Medulla oblongata (tissue), 1 donor: ENCODE measurements at regions not wholly inside any gene's neighbourhood (a gene's known extent, or its start where the extent isn't known, plus 50 kb on each side); places are given as distances from the start of the nearest gene placed in this dataset.

Source experiments
- DNase-seq: peaks from one replicate; pipeline ENCODE4 v3.0.0-alpha.2; 2015; ENCODE audit errors: extremely low spot score

DNA sequence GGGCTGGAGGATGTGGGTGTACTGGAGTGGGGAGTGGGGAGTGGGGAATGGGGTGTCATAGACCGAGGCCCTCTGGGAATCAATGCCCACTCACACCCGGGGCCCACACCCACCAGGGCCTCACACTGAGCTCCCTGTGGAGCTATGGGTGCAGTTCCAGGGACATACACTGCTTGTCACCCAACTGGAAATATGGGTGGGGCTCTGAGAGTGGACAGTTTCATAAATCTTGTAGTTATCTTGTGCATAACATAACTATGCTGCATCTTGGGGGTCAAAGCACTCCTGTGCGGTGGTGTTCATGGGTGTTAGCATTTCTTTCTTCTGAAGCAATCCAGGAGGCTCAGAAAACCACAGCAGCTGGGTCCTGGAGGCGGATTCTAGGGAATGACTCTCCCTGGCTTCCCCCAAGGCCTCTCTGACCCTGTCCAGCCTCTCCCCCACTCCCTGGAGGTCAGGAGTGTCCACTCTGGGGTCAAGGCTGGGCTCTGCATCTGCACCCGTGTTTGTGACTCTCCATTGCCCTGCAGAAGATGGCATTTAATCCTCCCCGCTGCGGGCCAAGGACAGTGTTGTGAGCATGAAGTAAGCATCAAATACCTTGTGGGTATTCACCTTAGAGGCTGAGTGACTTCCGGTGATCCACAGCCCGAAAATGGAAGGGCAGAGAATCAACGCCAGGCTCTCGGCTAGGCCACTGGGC is 172.5 kb downstream of the CTTN start:
- no peak for DNase-seq

DNA sequence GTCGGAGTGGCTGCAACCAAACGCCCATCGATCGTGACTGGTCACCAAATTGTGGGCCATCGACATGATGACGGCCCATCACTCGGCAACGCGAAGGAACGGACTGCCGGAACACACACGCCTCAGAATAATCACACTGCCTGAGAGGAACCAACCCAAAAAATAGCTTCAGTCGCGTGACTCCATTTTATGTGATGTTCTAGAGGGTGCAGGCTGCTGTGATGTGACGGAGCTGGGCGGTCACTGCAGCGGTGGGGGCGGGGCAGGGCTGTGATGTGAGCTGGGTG is 174.6 kb downstream of the CTTN start:
- DNase-seq: no peak

DNA sequence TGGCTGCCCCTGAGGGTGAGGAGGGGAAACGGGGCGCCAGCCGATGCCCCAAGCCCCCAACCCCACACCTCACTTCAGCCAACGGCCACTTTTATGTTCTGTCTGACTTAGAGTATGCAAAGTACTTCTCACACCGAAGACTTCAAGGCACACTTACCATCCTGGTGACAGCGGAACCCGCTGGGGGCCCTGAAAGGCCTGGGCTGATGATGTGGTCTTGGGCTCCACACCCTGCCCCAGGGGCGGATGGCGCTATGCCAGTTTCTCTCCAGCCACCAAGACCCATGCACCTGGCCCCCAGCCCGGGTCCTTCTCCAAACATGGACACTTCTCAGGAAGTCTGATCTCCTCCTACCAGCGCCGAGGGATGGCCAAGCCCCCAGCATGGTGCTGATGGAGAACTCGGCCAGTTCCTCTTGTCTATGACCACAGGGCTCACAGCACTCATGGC is 175.4 kb downstream of the CTTN start:
- no peak for DNase-seq

DNA sequence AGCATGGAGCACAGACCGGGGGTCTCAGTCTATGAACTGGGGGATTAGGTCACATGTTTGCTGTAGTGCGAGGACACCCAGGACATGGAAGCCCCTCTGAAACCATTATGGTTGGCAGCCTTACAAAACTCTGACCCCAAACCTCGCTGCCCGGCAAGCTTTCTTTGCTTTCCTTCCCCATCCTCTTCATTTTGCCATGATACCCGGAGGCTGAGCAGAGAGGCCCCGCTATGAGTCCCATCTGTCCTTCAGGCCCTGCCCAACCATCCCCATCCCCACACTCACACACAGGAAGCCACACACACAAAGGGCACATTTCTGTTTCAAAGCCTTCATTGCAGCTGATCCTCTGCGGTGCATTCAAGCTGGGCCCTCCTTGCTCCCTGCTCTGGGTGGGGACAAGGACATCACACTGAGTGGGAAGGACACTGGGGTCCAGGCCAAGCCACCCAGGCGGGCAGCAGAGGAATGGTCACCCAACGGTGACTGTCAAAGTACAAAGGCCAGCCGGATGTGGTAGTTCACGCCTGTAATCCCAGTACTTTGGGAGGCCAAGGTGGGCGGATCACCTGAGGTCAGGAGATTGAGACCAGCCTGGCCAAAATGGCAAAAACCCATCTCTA is 176.5 kb downstream of the CTTN start:
- DNase-seq: no peak

DNA sequence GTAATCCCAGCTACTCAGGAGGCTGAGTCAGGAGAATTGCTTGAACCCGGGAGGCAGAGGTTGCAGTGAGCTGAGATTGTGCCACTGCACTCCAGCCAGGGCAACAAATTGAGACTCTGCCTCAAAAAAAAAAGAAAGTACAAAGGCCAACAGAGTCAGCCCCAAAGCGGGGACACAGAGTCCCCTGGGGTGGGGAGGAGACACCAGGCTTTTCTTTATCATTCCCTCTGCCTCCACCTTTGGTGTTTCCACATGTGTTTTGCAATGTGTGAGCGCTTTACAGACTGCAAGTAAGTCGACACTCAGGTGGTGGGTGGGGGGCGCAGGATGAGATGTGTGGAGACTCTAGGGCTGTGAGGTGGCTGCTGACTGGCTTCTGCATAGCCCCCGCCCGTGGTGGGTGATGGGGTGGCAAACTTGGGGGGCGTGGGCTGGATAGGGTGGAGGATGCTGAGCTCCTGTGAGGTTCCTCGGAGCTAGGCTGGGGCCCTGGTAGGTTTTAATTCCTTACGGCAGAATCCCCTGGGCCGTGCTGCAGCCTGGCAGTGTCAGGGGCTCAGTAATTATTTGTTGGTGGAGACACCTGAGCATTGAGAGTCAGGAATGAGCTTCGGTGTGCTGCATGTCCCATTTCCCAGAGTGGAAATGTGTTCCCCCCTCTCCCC is 177.2 kb downstream of the CTTN start:
- DNase-seq: no peak

DNA sequence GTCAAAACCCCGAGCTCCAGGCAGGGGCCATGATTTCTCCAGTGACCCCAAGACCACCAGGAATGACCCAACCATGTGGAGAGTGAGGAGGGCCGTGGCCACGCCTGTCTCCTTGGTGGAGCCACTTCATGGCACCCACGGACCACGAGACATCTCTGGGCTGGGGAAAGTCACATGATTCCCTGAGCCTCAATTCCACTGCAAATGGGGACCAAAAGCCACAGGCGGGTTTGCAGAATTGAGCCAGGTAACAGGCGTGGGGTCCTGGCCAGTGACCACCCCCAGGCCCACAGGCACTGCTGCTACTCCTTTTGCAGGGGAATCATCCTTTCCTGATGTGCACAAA is 178.9 kb downstream of the CTTN start:
- no peak for DNase-seq

DNA sequence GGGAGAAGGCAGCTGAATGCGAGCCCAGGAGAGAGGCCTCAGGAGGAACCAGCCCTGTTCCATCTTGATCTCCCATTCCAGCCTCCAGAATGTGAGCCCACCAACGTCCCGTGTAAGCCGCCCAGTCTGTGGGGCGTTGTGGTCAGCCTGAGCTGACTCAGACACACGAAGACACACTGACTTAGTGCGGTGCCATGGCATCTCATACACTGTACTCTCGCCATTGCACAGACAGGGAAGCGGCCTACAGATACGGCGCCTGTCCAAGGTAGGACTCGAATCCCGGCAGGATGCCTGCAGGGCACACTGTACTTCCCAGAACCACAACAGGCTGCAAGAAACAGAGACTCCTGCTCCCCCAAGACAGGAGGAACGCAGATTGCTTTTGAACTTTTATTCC is 179.6 kb downstream of the CTTN start:
- DNase-seq: no peak

DNA sequence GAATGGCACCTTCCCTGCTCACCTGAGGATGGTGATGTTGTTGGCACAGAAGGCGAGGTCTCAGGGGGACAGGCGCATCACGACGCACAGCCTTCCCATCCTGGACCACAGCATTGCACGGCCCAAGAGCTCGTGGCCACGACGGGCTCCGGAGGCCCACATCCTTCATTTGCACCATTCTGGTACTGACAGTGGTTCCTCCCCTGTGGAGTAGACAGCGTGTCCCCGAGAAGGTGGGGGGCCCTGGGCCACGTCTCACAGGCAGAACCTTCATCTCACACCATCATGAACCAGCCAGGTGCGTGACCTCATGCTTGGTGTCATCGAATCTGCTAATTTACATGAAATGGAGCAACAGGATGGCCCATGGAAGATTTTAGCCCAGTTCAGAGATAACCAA is 180.0 kb downstream of the CTTN start:
- DNase-seq: no peak

GRCh38 chr11:70578831-70579230 is 180.5 kb downstream of the CTTN start:
- no peak for DNase-seq

GRCh38 chr11:70579316-70579955 is 181.1 kb downstream of the CTTN start:
- DNase-seq: no peak

GRCh38 chr11:70580036-70580805 is 181.9 kb downstream of the CTTN start:
- DNase-seq: no peak

- no peak for DNase-seq
Observed at GRCh38 chr11:70581991-70582885, 183.9 kb downstream of the CTTN start.

DNA sequence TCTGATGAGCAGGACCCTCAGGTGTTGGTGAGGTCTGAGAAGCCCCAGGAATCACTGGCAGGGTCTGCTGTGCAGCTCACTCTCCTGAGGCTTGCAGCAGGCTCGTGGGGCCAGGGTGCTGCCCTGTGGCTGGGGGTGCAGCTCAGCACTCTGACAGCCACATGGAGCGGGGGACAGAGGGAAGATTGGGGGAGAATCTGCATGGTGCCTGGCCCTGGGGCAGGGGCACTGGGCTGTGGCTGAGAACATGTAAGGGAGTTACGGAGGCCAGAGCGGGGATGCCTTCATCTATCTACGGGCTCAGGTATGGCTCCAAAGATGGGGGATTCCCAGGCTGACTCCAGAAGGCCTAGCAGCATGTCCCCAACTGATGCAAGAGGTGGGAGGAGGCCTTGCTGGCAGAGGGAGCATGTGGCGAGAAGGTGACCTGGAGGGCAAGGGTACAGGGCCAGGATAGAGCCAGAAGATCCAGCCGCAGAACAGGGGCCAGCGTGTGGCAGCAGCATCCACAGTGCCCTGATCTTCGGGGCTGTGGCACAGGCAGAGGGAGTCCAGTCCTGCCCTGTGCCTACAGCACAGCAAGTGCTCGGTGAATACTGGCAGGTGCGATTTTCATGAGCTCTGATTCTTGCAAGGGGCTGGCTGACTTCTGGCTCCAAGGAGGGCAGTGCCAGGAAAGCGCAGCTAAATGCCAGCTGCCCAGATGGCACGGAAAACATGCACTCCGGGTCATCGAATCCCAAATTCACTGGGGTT is 184.7 kb downstream of the CTTN start:
- no peak for DNase-seq

GRCh38 chr11:70583781-70584218 is 185.5 kb downstream of the CTTN start:
- no peak for DNase-seq

DNA sequence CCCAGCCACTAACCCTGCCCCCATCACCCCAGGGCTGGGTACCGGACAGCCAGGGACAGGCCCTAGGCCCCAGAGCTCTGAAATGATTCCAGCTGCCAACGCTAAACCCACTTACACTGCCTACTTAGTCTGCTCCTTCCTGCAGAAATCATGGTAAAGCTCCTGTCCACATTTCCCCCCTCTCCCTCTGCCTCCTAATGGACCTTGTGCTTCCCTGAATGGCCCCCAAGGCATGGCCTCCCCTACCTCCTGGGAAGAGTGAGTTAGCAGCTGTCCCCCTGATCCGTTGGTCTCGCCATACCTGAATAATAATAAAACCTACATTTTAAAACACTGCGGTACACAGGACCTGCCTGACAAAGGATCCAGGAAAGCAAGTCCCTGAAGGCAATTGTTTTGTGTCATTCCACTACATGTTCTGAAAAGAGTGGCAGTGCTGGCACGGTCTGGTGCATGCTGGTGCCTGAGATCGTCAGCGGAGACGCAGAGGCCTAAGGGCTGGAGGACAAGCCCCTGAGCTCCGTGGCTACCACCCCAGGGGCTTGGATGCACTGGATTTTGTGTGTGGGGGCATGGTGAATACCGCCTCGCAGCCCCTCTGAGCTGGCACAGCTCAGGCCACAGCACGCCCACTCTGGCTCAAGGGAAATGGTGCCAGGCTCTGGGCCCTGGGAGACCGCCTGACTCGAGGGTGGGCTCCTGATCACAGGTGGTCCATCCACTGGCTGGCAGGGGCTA is 186.3 kb downstream of the CTTN start:
- DNase-seq: no peak

- no peak for DNase-seq
Observed at GRCh38 chr11:70585236-70585545, 186.9 kb downstream of the CTTN start.

GRCh38 chr11:70586261-70587074 is 188.1 kb downstream of the CTTN start:
- DNase-seq: no peak

- DNase-seq: no peak
Observed at GRCh38 chr11:70587075-70587389, 188.7 kb downstream of the CTTN start.

DNA sequence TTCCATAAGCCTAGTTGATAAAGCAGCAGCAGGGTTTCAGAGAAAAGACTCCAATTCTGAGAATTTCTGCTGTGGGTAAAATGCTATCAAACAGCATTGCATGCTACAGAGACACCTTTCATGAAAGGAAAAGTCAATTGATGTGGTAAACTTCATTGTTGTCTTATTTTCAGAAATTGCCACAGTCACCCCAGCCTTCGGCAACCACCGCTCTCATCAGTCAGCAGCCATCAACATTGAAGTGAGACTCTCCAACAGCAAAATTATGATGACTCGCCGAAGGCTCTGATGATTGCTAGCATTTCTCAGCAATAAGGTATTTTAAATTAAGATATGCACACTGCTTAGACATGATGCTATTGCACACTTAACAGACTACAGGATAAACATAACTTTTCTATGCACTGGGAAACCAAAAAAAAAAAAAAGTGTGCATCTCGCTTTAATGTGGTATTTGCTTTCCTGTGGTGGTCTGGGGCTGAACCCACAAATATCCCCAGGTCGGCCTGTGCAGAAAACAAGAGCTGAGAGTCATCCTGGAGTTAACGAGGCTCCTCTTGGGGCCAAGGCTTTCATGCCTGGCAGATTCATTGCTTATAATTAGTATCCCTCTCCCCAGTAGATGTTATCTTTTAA is 192.1 kb downstream of the CTTN start:
- no peak for DNase-seq
